ENCODE measurements at regions not wholly inside any gene's neighbourhood (a gene's known extent, or its start where the extent isn't known, plus 50 kb on each side); places are given as distances from the start of the nearest gene placed in this dataset.

DNA sequence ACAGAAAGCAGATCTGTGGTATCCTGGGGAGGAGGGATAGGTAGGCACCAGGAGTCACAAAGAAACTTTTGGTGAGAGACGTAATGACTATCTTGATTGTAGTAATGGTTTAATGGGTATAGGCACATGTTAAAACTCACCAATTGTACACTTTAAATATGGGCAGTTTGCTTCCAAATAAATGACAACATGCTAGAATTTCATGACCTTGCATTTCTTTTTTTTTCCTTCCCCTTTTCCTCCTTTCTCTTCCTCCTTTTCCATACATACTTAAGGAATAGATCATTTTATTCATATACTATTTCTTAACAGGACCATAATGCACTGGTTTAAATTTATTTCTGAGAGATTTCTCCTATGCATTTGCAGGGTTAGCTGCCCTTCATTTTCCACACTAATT, 341.8 kb downstream of the TMEM182 start:
- TF ChIP-seq, protein P1, sequence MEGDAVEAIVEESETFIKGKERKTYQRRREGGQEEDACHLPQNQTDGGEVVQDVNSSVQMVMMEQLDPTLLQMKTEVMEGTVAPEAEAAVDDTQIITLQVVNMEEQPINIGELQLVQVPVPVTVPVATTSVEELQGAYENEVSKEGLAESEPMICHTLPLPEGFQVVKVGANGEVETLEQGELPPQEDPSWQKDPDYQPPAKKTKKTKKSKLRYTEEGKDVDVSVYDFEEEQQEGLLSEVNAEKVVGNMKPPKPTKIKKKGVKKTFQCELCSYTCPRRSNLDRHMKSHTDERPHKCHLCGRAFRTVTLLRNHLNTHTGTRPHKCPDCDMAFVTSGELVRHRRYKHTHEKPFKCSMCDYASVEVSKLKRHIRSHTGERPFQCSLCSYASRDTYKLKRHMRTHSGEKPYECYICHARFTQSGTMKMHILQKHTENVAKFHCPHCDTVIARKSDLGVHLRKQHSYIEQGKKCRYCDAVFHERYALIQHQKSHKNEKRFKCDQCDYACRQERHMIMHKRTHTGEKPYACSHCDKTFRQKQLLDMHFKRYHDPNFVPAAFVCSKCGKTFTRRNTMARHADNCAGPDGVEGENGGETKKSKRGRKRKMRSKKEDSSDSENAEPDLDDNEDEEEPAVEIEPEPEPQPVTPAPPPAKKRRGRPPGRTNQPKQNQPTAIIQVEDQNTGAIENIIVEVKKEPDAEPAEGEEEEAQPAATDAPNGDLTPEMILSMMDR (conservative IDR thresholded peaks at IDR 0.05 in 1 of 2, IDR thresholded peaks at IDR 0.05 in 1 of 2; ENCODE audit: extremely low read depth in 1 of 2, insufficient read depth in 1 of 2, low read depth in 1 of 2, low read length in 2 of 2), result no peak
- TF ChIP-seq EZH2 (IDR thresholded peaks at IDR 0.05; ENCODE audit: borderline replicate concordance, low read length), result no peak
